HCT116 (cell line): ENCODE measurements at regions not wholly inside any gene's neighbourhood (a gene's known extent, or its start where the extent isn't known, plus 50 kb on each side); places are given as distances from the start of the nearest gene placed in this dataset.

Experiments used
- ATAC-seq: fragments of 200-7000 bp; cut with Tn5 transposase; 2 replicates; pipeline ENCODE4 v1.9.1; 2020; ENCODE audit warnings: mild to moderate bottlenecking, moderate library complexity
- BruUV-seq: library from RNA; stranded (reverse); fragments of 400-500 nt; replicated peaks from 2 replicates; lab custom pipeline; 2021; lab: Mats Ljungman, UMichigan
- CTCF ChIA-PET: fragments of 300-600 bp; sonication (Branson Sonifier 250); formaldehyde crosslinking; loops from one replicate; lab custom pipeline; 2021; ENCODE audit warnings: antibody characterized with exemption; lab: Charles Lee
- POLR2A ChIA-PET: fragments of 300-600, 350-600 bp; sonication (Branson Sonifier 250); formaldehyde crosslinking; loops from one replicate; lab custom pipeline; 2021; ENCODE audit warnings: antibody characterized with exemption; lab: Charles Lee
- RAD21 ChIA-PET, 2 experiments: fragments of 300-600 bp; sonication (Branson Sonifier 250); formaldehyde crosslinking; loops; one replicate each; lab custom pipeline; 2023; ENCODE audit warnings: low total read pairs in 2 of 2; ENCODE audit not compliant: uncharacterized antibody in 2 of 2, unreplicated experiment in 2 of 2, low non-redundant PET in 1 of 2; lab: Charles Lee
- DNase-seq: peaks from one replicate; pipeline ENCODE4 v3.0.0-alpha.2; 2010; ENCODE audit warnings: low read depth, low spot score
- H2AFZ ChIP-seq: fragments of 200-600 bp; shearing (Covaris generic), sonication (generic); 2 replicates; pipeline ENCODE4 v1.6.1; 2017; ENCODE audit warnings: low read depth, mixed run types, mixed read lengths, antibody characterized with exemption, low read length; ENCODE audit not compliant: poor library complexity, severe bottlenecking
- H3K27ac ChIP-seq: 2 replicates; pipeline ENCODE4 v1.5.1; 2012; ENCODE audit warnings: low read depth, low read length
- H3K27me3 ChIP-seq: fragments of 200-600 bp; sonication (generic); 2 replicates; pipeline ENCODE4 v1.6.1; 2016; ENCODE audit warnings: mixed run types, low read length, mixed read lengths; ENCODE audit not compliant: insufficient read depth
- H3K36me3 ChIP-seq, 2 experiments: fragments of 200-500 bp in 1 of 2; fragments of 200-600 bp in 1 of 2; sonication (Bioruptor generic) in 1 of 2; sonication (generic) in 1 of 2; 2 replicates each; pipeline versions ENCODE4 v1.5.1 to v1.6.1; 2014 to 2016; ENCODE audit warnings: low read length in 2 of 2, inconsistent platforms in 1 of 2, mixed read lengths in 1 of 2, mixed run types in 1 of 2; ENCODE audit not compliant: insufficient read depth in 2 of 2, control insufficient read depth in 1 of 2
- H3K4me1 ChIP-seq, 2 experiments: fragments of 200-600 bp in 1 of 2; sonication (generic) in 1 of 2; 2 replicates each; pipeline versions ENCODE4 v1.5.1 to v1.6.1; 2012 to 2017; ENCODE audit warnings: low read length in 2 of 2, inconsistent platforms in 1 of 2, mild to moderate bottlenecking in 1 of 2, mixed read lengths in 1 of 2, mixed run types in 1 of 2, moderate library complexity in 1 of 2; ENCODE audit not compliant: insufficient read depth in 2 of 2, control insufficient read depth in 1 of 2
- H3K4me2 ChIP-seq: fragments of 200-600 bp; sonication (generic); 2 replicates; pipeline ENCODE4 v1.6.1; 2017; ENCODE audit warnings: mixed run types, low read length, mixed read lengths
- H3K4me3 ChIP-seq, 2 experiments: fragments of 200-600 bp in 1 of 2; sonication (generic) in 1 of 2; replicated peaks in 1 of 2; 2 replicates each; pipeline ENCODE4 v1.5.1; 2011 to 2016; ENCODE audit warnings: low read length in 2 of 2, control low read depth in 1 of 2, low read depth in 1 of 2, mild to moderate bottlenecking in 1 of 2, mixed read lengths in 1 of 2, mixed run types in 1 of 2
- H3K79me2 ChIP-seq: fragments of 200-600 bp; sonication (generic); 2 replicates; pipeline ENCODE4 v1.6.1; 2017; ENCODE audit warnings: mild to moderate bottlenecking, mixed run types, low read length, moderate library complexity, mixed read lengths; ENCODE audit not compliant: insufficient read depth
- H3K9ac ChIP-seq: fragments of 200-600 bp; sonication (generic); 2 replicates; pipeline ENCODE4 v1.6.1; 2016; ENCODE audit warnings: low read length, mixed read lengths
- H3K9me2 ChIP-seq: fragments of 200-600 bp; sonication (generic), shearing (Covaris generic); 2 replicates; pipeline ENCODE4 v1.6.1; 2017; ENCODE audit warnings: mixed run types, mild to moderate bottlenecking, moderate library complexity; ENCODE audit not compliant: insufficient read depth
- H3K9me3 ChIP-seq, 2 experiments: fragments of 200-500 bp in 1 of 2; fragments of 200-600 bp in 1 of 2; sonication (Bioruptor generic) in 1 of 2; sonication (generic) in 1 of 2; 2 replicates each; pipeline ENCODE4 v1.6.1; 2014 to 2017; ENCODE audit warnings: low read length in 2 of 2, mixed read lengths in 2 of 2, inconsistent platforms in 1 of 2, low read depth in 1 of 2, mild to moderate bottlenecking in 1 of 2, mixed run types in 1 of 2, moderate library complexity in 1 of 2; ENCODE audit not compliant: control insufficient read depth in 1 of 2, insufficient read depth in 1 of 2
- H4K20me1 ChIP-seq: fragments of 200-600 bp; sonication (generic), shearing (Covaris generic); 2 replicates; pipeline ENCODE4 v1.6.1; 2017; ENCODE audit warnings: mixed run types, mild to moderate bottlenecking, moderate library complexity; ENCODE audit not compliant: insufficient read depth
- EGR1 ChIP-seq: IDR thresholded peaks from 2 replicates; pipeline ENCODE4 v1.6.1; 2012; ENCODE audit warnings: low read depth
- EZH2phosphoT487 ChIP-seq: fragments of 200-600 bp; IDR thresholded peaks from 2 replicates; pipeline ENCODE4 v1.6.1; 2018; ENCODE audit warnings: antibody characterized with exemption, borderline replicate concordance
- FOSL1 ChIP-seq: IDR thresholded peaks from 2 replicates; pipeline ENCODE4 v1.6.1; 2012; ENCODE audit warnings: low read depth
- POLR2AphosphoS5 ChIP-seq: IDR thresholded peaks from 2 replicates; pipeline ENCODE4 v1.6.1; 2011; ENCODE audit warnings: mild to moderate bottlenecking, low read depth, low read length, moderate library complexity
- SIN3A ChIP-seq: IDR thresholded peaks from 2 replicates; pipeline ENCODE4 v1.6.1; 2012; ENCODE audit warnings: low read depth
- SP1 ChIP-seq: IDR thresholded peaks from 2 replicates; pipeline ENCODE4 v1.6.1; 2012; ENCODE audit warnings: low read depth
- ZNF274 ChIP-seq: fragments of 200-500 bp; sonication (Bioruptor generic); IDR thresholded peaks from 2 replicates; pipeline ENCODE4 v1.6.1; 2014; ENCODE audit warnings: mild to moderate bottlenecking, low read depth, low read length, inconsistent platforms
- intact Hi-C: fragments of 100-400 bp; cut with micrococcal nuclease; formaldehyde crosslinking; loops from 2 replicates; pipeline ENCODE4 v1.10.0; 2022
- TF ChIP-seq, protein P1 (sequence below): IDR thresholded peaks from 2 replicates; pipeline ENCODE4 v1.6.1; 2012
- TF ChIP-seq, protein P2 (sequence below), 3 experiments: fragments of 200-600 bp in 1 of 3; sonication (generic) in 1 of 3; IDR thresholded peaks in 2 of 3; conservative IDR thresholded peaks in 1 of 3; 2 replicates each; pipeline ENCODE4 v1.5.1; 2012 to 2017; ENCODE audit warnings: low read depth in 2 of 3, low read length in 2 of 3, antibody characterized with exemption in 1 of 3, borderline replicate concordance in 1 of 3, control low read depth in 1 of 3, mild to moderate bottlenecking in 1 of 3, mixed read lengths in 1 of 3, mixed run types in 1 of 3, moderate library complexity in 1 of 3; ENCODE audit not compliant: insufficient read depth in 1 of 3

DNA sequence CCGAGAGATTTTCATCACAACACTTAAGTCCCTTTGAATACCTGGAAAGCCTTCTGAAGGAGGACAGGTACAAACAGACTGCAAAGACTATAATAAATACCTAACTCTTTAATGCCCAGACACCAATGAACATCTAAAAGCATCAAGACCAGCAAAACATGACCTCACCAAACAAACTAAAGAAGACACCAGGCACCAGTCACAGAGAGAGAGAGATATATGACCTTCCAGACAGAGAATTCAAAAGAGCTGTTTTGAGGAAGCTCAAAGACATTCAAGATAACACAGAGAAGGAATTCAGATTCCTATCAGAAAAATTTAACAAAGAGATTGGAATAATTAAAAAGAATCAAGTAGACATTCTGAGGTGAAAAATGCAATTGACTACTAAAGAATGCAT, 50.6 kb upstream of the ACADM start:
- BruUV-seq, result no TSS peak
- POLR2A ChIA-PET, result no interaction called here
- TF ChIP-seq, protein P1, sequence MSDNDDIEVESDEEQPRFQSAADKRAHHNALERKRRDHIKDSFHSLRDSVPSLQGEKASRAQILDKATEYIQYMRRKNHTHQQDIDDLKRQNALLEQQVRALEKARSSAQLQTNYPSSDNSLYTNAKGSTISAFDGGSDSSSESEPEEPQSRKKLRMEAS, result no peak
- TF ChIP-seq ZNF274 (no peak), EZH2phosphoT487 (no peak), EGR1 (no peak), SIN3A (no peak), SP1 (no peak), POLR2AphosphoS5 (no peak), FOSL1 (no peak)
- TF ChIP-seq, protein P2, sequence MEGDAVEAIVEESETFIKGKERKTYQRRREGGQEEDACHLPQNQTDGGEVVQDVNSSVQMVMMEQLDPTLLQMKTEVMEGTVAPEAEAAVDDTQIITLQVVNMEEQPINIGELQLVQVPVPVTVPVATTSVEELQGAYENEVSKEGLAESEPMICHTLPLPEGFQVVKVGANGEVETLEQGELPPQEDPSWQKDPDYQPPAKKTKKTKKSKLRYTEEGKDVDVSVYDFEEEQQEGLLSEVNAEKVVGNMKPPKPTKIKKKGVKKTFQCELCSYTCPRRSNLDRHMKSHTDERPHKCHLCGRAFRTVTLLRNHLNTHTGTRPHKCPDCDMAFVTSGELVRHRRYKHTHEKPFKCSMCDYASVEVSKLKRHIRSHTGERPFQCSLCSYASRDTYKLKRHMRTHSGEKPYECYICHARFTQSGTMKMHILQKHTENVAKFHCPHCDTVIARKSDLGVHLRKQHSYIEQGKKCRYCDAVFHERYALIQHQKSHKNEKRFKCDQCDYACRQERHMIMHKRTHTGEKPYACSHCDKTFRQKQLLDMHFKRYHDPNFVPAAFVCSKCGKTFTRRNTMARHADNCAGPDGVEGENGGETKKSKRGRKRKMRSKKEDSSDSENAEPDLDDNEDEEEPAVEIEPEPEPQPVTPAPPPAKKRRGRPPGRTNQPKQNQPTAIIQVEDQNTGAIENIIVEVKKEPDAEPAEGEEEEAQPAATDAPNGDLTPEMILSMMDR (IDR thresholded peaks at IDR 0.05 in 2 of 3, conservative IDR thresholded peaks at IDR 0.05 in 1 of 3; ENCODE audit: borderline replicate concordance in 1 of 3, insufficient read depth in 1 of 3, low read depth in 2 of 3, low read length in 2 of 3), result no peak
- Histone ChIP-seq H3K9me3 (no peaks in the 10 kb centered on the region), H4K20me1 (no peaks in the 10 kb centered on the region), H3K27ac (no peak overlapping the region), H3K79me2 (no peaks in the 10 kb centered on the region), H3K36me3 (no peaks in the 10 kb centered on the region), H3K4me3 (no peak overlapping the region), H3K4me2 (no peak overlapping the region), H3K9ac (no peak overlapping the region), H3K4me1 (peaks cover 9 to 18% of the 10 kb centered on the region in 2 experiments), H3K9me2 (no peaks in the 10 kb centered on the region), H3K27me3 (no peaks in the 10 kb centered on the region), H2AFZ (no peak overlapping the region)
- intact Hi-C loops, result loop anchor here (2.0 kb wide), 1 partner anchor 113 kb away; the partner anchor contains the start of gene RABGGTB
- no peak for DNase-seq
- RAD21 ChIA-PET, result no interaction called here
- no peak for ATAC-seq
- CTCF ChIA-PET, result no interaction called here
